ENCODE measurements at regions not wholly inside any gene's neighbourhood (a gene's known extent, or its start where the extent isn't known, plus 50 kb on each side); places are given as distances from the start of the nearest gene placed in this dataset.
"Not testable (repeated sequence)": the region's sequence is repeated elsewhere in the genome, so short reads cannot be mapped to it uniquely, and the experiment has no call there.

GRCh38 chr2:6143812-6144211, 451.6 kb downstream of the SOX11 start:
- no peak for DNase-seq
- H3K27me3 Mint-ChIP-seq = no peaks in the 10 kb centered on the region
- no peak overlapping the region for H3K4me3 Mint-ChIP-seq
- ChIA-PET POLR2A (no interaction called here), CTCF (interaction anchor here (0.5 kb wide), 1 partner anchor 351 kb away, joined by 3 read pairs; no protein-coding TSS in a partner anchor)
- H3K9me3 Mint-ChIP-seq = peaks cover 6% of the 10 kb centered on the region
- H3K4me1 Mint-ChIP-seq = no peaks in the 10 kb centered on the region
- H3K36me3 Mint-ChIP-seq (ENCODE audit: low read depth) = no peaks in the 10 kb centered on the region
- no peak overlapping the region for H3K27ac Mint-ChIP-seq

GRCh38 chr2:6147215-6147614, 455.0 kb downstream of the SOX11 start:
- H3K27me3 Mint-ChIP-seq; H3K4me1 Mint-ChIP-seq; H3K27ac Mint-ChIP-seq; POLR2A ChIA-PET; DNase-seq; H3K9me3 Mint-ChIP-seq; H3K36me3 Mint-ChIP-seq (ENCODE audit: low read depth); H3K4me3 Mint-ChIP-seq; CTCF ChIA-PET: not testable (repeated sequence)

- Mint-ChIP-seq H3K27ac (no peak overlapping the region), H3K4me3 (no peak overlapping the region), H3K36me3 (ENCODE audit: low read depth) (no peaks in the 10 kb centered on the region), H3K9me3 (peaks cover 9% of the 10 kb centered on the region), H3K27me3 (no peaks in the 10 kb centered on the region), H3K4me1 (no peaks in the 10 kb centered on the region)
- ChIA-PET CTCF (no interaction called here), POLR2A (no interaction called here)
- DNase-seq = no peak
These were observed 456.7 kb downstream of the SOX11 start for GRCh38 chr2:6148882-6149281.

- Mint-ChIP-seq H3K9me3 (no peaks in the 10 kb centered on the region), H3K27me3 (no peaks in the 10 kb centered on the region), H3K4me1 (no peaks in the 10 kb centered on the region), H3K4me3 (no peak overlapping the region), H3K27ac (no peak overlapping the region), H3K36me3 (ENCODE audit: low read depth) (no peaks in the 10 kb centered on the region)
- POLR2A ChIA-PET = no interaction called here
- CTCF ChIA-PET = no interaction called here
- no peak for DNase-seq
These were observed 467.4 kb downstream of the SOX11 start for GRCh38 chr2:6159606-6160005.

GRCh38 chr2:6163932-6164331, 471.7 kb downstream of the SOX11 start:
- ChIA-PET CTCF (no interaction called here), POLR2A (no interaction called here)
- H3K36me3 Mint-ChIP-seq (ENCODE audit: low read depth) = no peaks in the 10 kb centered on the region
- no peaks in the 10 kb centered on the region for H3K4me1 Mint-ChIP-seq
- DNase-seq = no peak
- H3K27ac Mint-ChIP-seq = no peak overlapping the region
- no peak overlapping the region for H3K4me3 Mint-ChIP-seq
- H3K27me3 Mint-ChIP-seq = no peaks in the 10 kb centered on the region
- no peaks in the 10 kb centered on the region for H3K9me3 Mint-ChIP-seq

- ChIA-PET CTCF (no interaction called here), POLR2A (no interaction called here)
- Mint-ChIP-seq H3K27me3 (no peaks in the 10 kb centered on the region), H3K4me1 (no peaks in the 10 kb centered on the region), H3K27ac (no peak overlapping the region), H3K4me3 (no peak overlapping the region), H3K9me3 (no peaks in the 10 kb centered on the region), H3K36me3 (ENCODE audit: low read depth) (no peaks in the 10 kb centered on the region)
- no peak for DNase-seq
These were observed 473.0 kb downstream of the SOX11 start for GRCh38 chr2:6164986-6165747.

- Mint-ChIP-seq H3K9me3 (peaks cover 4% of the 10 kb centered on the region), H3K36me3 (ENCODE audit: low read depth) (no peaks in the 10 kb centered on the region), H3K27me3 (no peaks in the 10 kb centered on the region), H3K4me3 (no peak overlapping the region), H3K4me1 (no peaks in the 10 kb centered on the region), H3K27ac (no peak overlapping the region)
- no peak for DNase-seq
- ChIA-PET CTCF (no interaction called here), POLR2A (no interaction called here)
These were observed 475.5 kb downstream of the SOX11 start for GRCh38 chr2:6167592-6168138.

GRCh38 chr2:6168485-6168884, 476.3 kb downstream of the SOX11 start:
- no peak for DNase-seq
- H3K4me3 Mint-ChIP-seq = no peak overlapping the region
- peaks cover 4% of the 10 kb centered on the region for H3K9me3 Mint-ChIP-seq
- ChIA-PET CTCF (no interaction called here), POLR2A (no interaction called here)
- H3K36me3 Mint-ChIP-seq (ENCODE audit: low read depth) = no peaks in the 10 kb centered on the region
- no peaks in the 10 kb centered on the region for H3K4me1 Mint-ChIP-seq
- H3K27ac Mint-ChIP-seq = no peak overlapping the region
- H3K27me3 Mint-ChIP-seq = no peaks in the 10 kb centered on the region

- Mint-ChIP-seq H3K4me3 (no peak overlapping the region), H3K36me3 (ENCODE audit: low read depth) (no peaks in the 10 kb centered on the region), H3K27me3 (no peaks in the 10 kb centered on the region), H3K4me1 (no peaks in the 10 kb centered on the region), H3K9me3 (peaks cover 4% of the 10 kb centered on the region), H3K27ac (no peak overlapping the region)
- no peak for DNase-seq
- ChIA-PET CTCF (no interaction called here), POLR2A (no interaction called here)
These were observed 479.1 kb downstream of the SOX11 start for GRCh38 chr2:6171294-6171693.

GRCh38 chr2:6177811-6178210, 485.6 kb downstream of the SOX11 start:
- Mint-ChIP-seq H3K4me1 (no peaks in the 10 kb centered on the region), H3K27ac (no peak overlapping the region), H3K27me3 (no peaks in the 10 kb centered on the region), H3K4me3 (no peak overlapping the region), H3K36me3 (ENCODE audit: low read depth) (no peaks in the 10 kb centered on the region), H3K9me3 (peaks cover 3% of the 10 kb centered on the region)
- CTCF ChIA-PET = no interaction called here
- DNase-seq = no peak
- POLR2A ChIA-PET = no interaction called here

GRCh38 chr2:6181525-6181924, 489.3 kb downstream of the SOX11 start:
- POLR2A ChIA-PET = no interaction called here
- H3K27me3 Mint-ChIP-seq = no peaks in the 10 kb centered on the region
- H3K4me3 Mint-ChIP-seq = no peak overlapping the region
- CTCF ChIA-PET = no interaction called here
- H3K9me3 Mint-ChIP-seq = peaks cover 3% of the 10 kb centered on the region
- no peaks in the 10 kb centered on the region for H3K4me1 Mint-ChIP-seq
- no peaks in the 10 kb centered on the region for H3K36me3 Mint-ChIP-seq (ENCODE audit: low read depth)
- no peak for DNase-seq
- no peak overlapping the region for H3K27ac Mint-ChIP-seq

- Mint-ChIP-seq H3K27ac (no peak overlapping the region), H3K36me3 (ENCODE audit: low read depth) (no peaks in the 10 kb centered on the region), H3K4me3 (no peak overlapping the region), H3K4me1 (no peaks in the 10 kb centered on the region), H3K9me3 (peaks cover 3% of the 10 kb centered on the region), H3K27me3 (no peaks in the 10 kb centered on the region)
- CTCF ChIA-PET = no interaction called here
- no peak for DNase-seq
- POLR2A ChIA-PET = no interaction called here
These were observed 489.7 kb downstream of the SOX11 start for GRCh38 chr2:6181926-6182325.

- POLR2A ChIA-PET = no interaction called here
- no peaks in the 10 kb centered on the region for H3K4me1 Mint-ChIP-seq
- no peaks in the 10 kb centered on the region for H3K27me3 Mint-ChIP-seq
- no peak for DNase-seq
- no peaks in the 10 kb centered on the region for H3K36me3 Mint-ChIP-seq (ENCODE audit: low read depth)
- H3K4me3 Mint-ChIP-seq = no peak overlapping the region
- H3K9me3 Mint-ChIP-seq = peaks cover 3% of the 10 kb centered on the region
- CTCF ChIA-PET = no interaction called here
- H3K27ac Mint-ChIP-seq = no peak overlapping the region
These were observed 491.0 kb downstream of the SOX11 start for GRCh38 chr2:6183226-6183625.

GRCh38 chr2:6184532-6185292, 492.5 kb downstream of the SOX11 start:
- Mint-ChIP-seq H3K27ac (no peak overlapping the region), H3K9me3 (peaks cover 3% of the 10 kb centered on the region), H3K36me3 (ENCODE audit: low read depth) (no peaks in the 10 kb centered on the region), H3K27me3 (no peaks in the 10 kb centered on the region), H3K4me1 (no peaks in the 10 kb centered on the region), H3K4me3 (no peak overlapping the region)
- no peak for DNase-seq
- CTCF ChIA-PET = no interaction called here
- POLR2A ChIA-PET = no interaction called here
